ENCODE measurements at regions not wholly inside any gene's neighbourhood (a gene's known extent, or its start where the extent isn't known, plus 50 kb on each side); places are given as distances from the start of the nearest gene placed in this dataset.

DNA sequence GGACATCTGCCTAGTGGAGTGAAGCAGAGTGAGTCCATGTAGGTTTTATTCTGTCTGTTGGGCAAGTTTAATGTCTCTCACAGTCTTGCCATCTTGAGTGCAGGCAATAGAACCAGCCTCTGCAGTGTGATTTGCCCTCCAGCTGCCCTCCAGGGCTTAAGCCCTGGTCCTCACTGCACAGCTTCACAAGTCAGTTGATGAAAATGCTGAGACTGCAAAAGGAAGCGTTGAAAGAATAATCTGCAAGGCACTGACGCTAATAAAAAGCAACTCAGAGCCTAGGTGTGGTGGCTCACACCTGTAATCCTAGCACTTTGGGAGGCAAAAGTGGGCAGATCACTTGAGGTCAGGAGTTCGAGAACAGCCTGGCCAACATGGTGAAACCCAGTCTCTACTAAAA, 54.1 kb upstream of the PHOX2B start:
- WGBS, 2 donors: 68 to 79% methylated on average over 3 of the region's 3 CpGs
- H3K4me3 ChIP-seq: no peak overlapping the region
- no peaks in the 10 kb centered on the region for H3K9me3 ChIP-seq
- H3K27me3 ChIP-seq: peaks cover 0 to 17% (median 0%) of the 10 kb centered on the region in 4 donors
- H3K4me1 ChIP-seq: no peaks in the 10 kb centered on the region
- no peak for DNase-seq
- TF ChIP-seq, protein P1, sequence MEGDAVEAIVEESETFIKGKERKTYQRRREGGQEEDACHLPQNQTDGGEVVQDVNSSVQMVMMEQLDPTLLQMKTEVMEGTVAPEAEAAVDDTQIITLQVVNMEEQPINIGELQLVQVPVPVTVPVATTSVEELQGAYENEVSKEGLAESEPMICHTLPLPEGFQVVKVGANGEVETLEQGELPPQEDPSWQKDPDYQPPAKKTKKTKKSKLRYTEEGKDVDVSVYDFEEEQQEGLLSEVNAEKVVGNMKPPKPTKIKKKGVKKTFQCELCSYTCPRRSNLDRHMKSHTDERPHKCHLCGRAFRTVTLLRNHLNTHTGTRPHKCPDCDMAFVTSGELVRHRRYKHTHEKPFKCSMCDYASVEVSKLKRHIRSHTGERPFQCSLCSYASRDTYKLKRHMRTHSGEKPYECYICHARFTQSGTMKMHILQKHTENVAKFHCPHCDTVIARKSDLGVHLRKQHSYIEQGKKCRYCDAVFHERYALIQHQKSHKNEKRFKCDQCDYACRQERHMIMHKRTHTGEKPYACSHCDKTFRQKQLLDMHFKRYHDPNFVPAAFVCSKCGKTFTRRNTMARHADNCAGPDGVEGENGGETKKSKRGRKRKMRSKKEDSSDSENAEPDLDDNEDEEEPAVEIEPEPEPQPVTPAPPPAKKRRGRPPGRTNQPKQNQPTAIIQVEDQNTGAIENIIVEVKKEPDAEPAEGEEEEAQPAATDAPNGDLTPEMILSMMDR (IDR thresholded peaks at IDR 0.05): no peak
- no peak for TF ChIP-seq POLR2A (IDR thresholded peaks at IDR 0.05)
- no peak overlapping the region for H3K27ac ChIP-seq
- H3K36me3 ChIP-seq: no peaks in the 10 kb centered on the region
- intact Hi-C loops (cut with DNase I): no loop called here

DNA sequence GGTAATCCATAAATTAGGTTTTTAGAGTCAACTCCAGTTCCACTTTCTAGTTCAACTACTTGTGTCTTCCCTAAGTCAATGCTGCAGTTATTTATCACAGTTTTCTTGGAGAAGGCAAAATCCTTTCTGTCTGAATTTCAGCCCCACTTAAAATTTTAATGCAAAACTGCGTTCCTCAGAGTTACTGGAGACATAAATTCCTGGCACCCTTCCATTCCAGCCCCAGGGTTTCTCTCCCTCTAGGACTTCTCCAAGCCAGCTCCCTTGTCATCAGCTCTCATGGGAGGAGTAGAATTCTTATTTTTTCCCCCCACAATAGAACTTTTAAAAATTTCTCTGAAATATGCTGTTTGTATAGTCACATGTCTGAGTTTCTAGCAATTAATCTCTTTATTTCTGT, 50.6 kb upstream of the PHOX2B start:
- Histone ChIP-seq H3K27me3 (peaks cover 0 to 39% (median 0%) of the 10 kb centered on the region in 4 donors), H3K9me3 (no peaks in the 10 kb centered on the region), H3K36me3 (no peaks in the 10 kb centered on the region), H3K4me3 (no peak overlapping the region), H3K4me1 (no peaks in the 10 kb centered on the region), H3K27ac (no peak overlapping the region)
- no peak for TF ChIP-seq POLR2A (IDR thresholded peaks at IDR 0.05)
- TF ChIP-seq, protein P1 (IDR thresholded peaks at IDR 0.05): no peak
- intact Hi-C loops (cut with DNase I): no loop called here
- DNase-seq: no peak
- WGBS, 2 donors: 40 to 48% methylated on average over 1 of the region's 1 CpG

Data from esophagus squamous epithelium (tissue), 5 donors.